ENCODE measurements at regions not wholly inside any gene's neighbourhood (a gene's known extent, or its start where the extent isn't known, plus 50 kb on each side); places are given as distances from the start of the nearest gene placed in this dataset.

DNA sequence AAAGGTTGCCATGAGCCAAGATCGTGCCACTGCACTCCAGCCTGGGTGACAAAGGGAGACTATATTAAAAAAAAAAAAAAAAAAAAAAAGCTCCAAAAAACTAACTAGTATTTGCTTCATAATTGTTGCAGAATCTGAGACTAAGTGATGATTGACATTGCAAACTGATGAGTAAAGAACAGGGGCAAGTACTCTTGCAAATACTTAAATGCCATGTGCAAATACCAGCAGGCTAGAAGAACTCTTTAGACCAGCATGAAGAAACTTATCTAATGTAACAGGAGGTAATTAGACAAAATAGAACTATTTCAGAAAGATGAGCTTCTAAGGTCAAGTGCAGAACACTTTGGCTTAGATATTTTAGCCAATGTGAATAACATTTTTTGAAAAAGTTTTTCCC is 1368.1 kb downstream of the EFNB2 start:
- ATAC-seq (ENCODE audit: low read depth) (no peak), DNase-seq (no peak)
- Histone ChIP-seq H3K27ac (ENCODE audit: insufficient read depth, low read length) (no peak overlapping the region), H3K56ac (ENCODE audit: extremely low read depth, insufficient read depth, low read length) (no peak overlapping the region), H2BK15ac (ENCODE audit: low read depth, low read length) (no peak overlapping the region), H2AK5ac (ENCODE audit: low read depth, low read length) (no peak overlapping the region), H4K8ac (ENCODE audit: low read depth in 2 of 2, low read length in 2 of 2) (no peak overlapping the region), H3K18ac (ENCODE audit: low read depth, low read length) (no peak overlapping the region), H2AK9ac (replicated peaks; ENCODE audit: low read depth, low read length, poor library complexity) (no peak overlapping the region), H3K23ac (ENCODE audit: low read depth, low read length) (no peak overlapping the region), H3K79me1 (ENCODE audit: low read depth in 1 of 2, low read length in 2 of 2) (no peaks in the 10 kb centered on the region), H3K14ac (replicated peaks; ENCODE audit: low read depth, low read length) (no peak overlapping the region), H3K36me3 (ENCODE audit: control insufficient read depth, insufficient read depth, low read length) (no peaks in the 10 kb centered on the region), H3K4ac (ENCODE audit: low read depth, low read length) (no peak overlapping the region), H3K9me1 (ENCODE audit: insufficient read depth, low read length) (no peaks in the 10 kb centered on the region), H3K9ac (ENCODE audit: low read depth, low read length) (no peak overlapping the region), H2BK120ac (ENCODE audit: low read depth, low read length) (no peak overlapping the region), H4K5ac (ENCODE audit: low read depth, low read length) (no peak overlapping the region), H3K27me3 (ENCODE audit: control insufficient read depth, insufficient read depth, low read length) (no peaks in the 10 kb centered on the region), H4K91ac (ENCODE audit: insufficient read depth, low read depth, low read length) (no peak overlapping the region), H3K4me2 (ENCODE audit: low read depth, low read length) (no peak overlapping the region), H3K4me3 (ENCODE audit: insufficient read depth, low read depth, low read length) (no peak overlapping the region), H2BK20ac (ENCODE audit: low read depth, low read length) (no peak overlapping the region), H3K4me1 (ENCODE audit: control insufficient read depth, insufficient read depth, low read length) (no peaks in the 10 kb centered on the region), H2BK5ac (ENCODE audit: low read depth, low read length, poor library complexity, severe bottlenecking) (no peak overlapping the region), H3K9me3 (ENCODE audit: control insufficient read depth, insufficient read depth, low read length) (no peaks in the 10 kb centered on the region), H2AFZ (replicated peaks; ENCODE audit: low read length, poor library complexity) (no peak overlapping the region), H4K20me1 (ENCODE audit: insufficient read depth, low read length) (no peaks in the 10 kb centered on the region)
- no peak for TF ChIP-seq POLR2A (IDR thresholded peaks at IDR 0.05; ENCODE audit: low read depth, low read length)
- no peak for TF ChIP-seq RCOR1 (IDR thresholded peaks at IDR 0.05; ENCODE audit: insufficient replicate concordance, low read length)
- in situ Hi-C loops (cut with MboI; ENCODE audit: low sequenced_read_pairs) (no loop called here), dilution Hi-C loops (cut with HindIII; ENCODE audit: low sequenced_read_pairs, unreplicated experiment) (no loop called here), intact Hi-C loops (cut with micrococcal nuclease) (no loop called here)
- POLR2A ChIA-PET (ENCODE audit: unreplicated experiment), result no interaction called here
- WGBS, 2 experiments (ENCODE audit: extremely low coverage in 2 of 2, insufficient read length in 1 of 2), result no CpG with 5 or more reads among the region's 1 CpG
- no TSS peak for BruUV-seq (replicated peaks)
- CTCF ChIA-PET, result interaction anchor here (0.8 kb wide), 1 partner anchor 20 kb away, joined by 4 read pairs; no protein-coding TSS in a partner anchor

All from IMR-90 (cell line).